ENCODE measurements at regions not wholly inside any gene's neighbourhood (a gene's known extent, or its start where the extent isn't known, plus 50 kb on each side); places are given as distances from the start of the nearest gene placed in this dataset.

- POLR2A ChIA-PET, result no interaction called here
- no peak overlapping the region for H3K4me3 ChIP-seq (replicated peaks in 1 of 2; ENCODE audit: low read depth in 1 of 2, low read length in 2 of 2)
- peaks cover 0 to 14% of the 10 kb centered on the region in 2 experiments; a peak in 2 of 4 replicates for H3K9me3 ChIP-seq (ENCODE audit: control insufficient read depth in 1 of 2, insufficient read depth in 1 of 2, low read depth in 1 of 2, low read length in 2 of 2)
- no peak for TF ChIP-seq EZH2 (IDR thresholded peaks at IDR 0.05)
- TF ChIP-seq ZFX (IDR thresholded peaks at IDR 0.05), result no peak
- no peak for TF ChIP-seq FOSL1 (IDR thresholded peaks at IDR 0.05; ENCODE audit: low read depth)
- no peak for TF ChIP-seq EZH2phosphoT487 (IDR thresholded peaks at IDR 0.05; ENCODE audit: borderline replicate concordance)
- TF ChIP-seq ELF1 (IDR thresholded peaks at IDR 0.05; ENCODE audit: borderline replicate concordance, low read depth), result no peak
- TF ChIP-seq EGR1 (IDR thresholded peaks at IDR 0.05; ENCODE audit: low read depth), result no peak
- no peak for TF ChIP-seq POLR2A (IDR thresholded peaks at IDR 0.05; ENCODE audit: borderline replicate concordance, extremely low read depth, insufficient read depth, insufficient read length)
- TF ChIP-seq MAX (IDR thresholded peaks at IDR 0.05), result no peak
- TF ChIP-seq CTCF (IDR thresholded peaks at IDR 0.05 in 2 of 3, conservative IDR thresholded peaks at IDR 0.05 in 1 of 3; ENCODE audit: borderline replicate concordance in 1 of 3, insufficient read depth in 1 of 3, low read depth in 2 of 3, low read length in 2 of 3), result no peak
- no peak for TF ChIP-seq RAD21 (IDR thresholded peaks at IDR 0.05; ENCODE audit: low read depth)
- TF ChIP-seq ZNF274 (IDR thresholded peaks at IDR 0.05; ENCODE audit: low read depth, low read length), result no peak
- TF ChIP-seq POLR2AphosphoS5 (IDR thresholded peaks at IDR 0.05; ENCODE audit: low read depth, low read length), result no peak
- TF ChIP-seq ATF3 (IDR thresholded peaks at IDR 0.05), result no peak
- no peak for TF ChIP-seq JUND (IDR thresholded peaks at IDR 0.05)
- TF ChIP-seq SIN3A (IDR thresholded peaks at IDR 0.05; ENCODE audit: low read depth), result no peak
- TF ChIP-seq YY1 (IDR thresholded peaks at IDR 0.05; ENCODE audit: extremely low read depth, insufficient replicate concordance, low read depth, low read length), result no peak
- ATAC-seq, result no peak
- H3K4me2 ChIP-seq (ENCODE audit: low read length), result no peak overlapping the region
- H3K4me1 ChIP-seq (ENCODE audit: control insufficient read depth in 1 of 2, insufficient read depth in 2 of 2, low read length in 2 of 2), result no peaks in the 10 kb centered on the region
- H3K27me3 ChIP-seq (ENCODE audit: insufficient read depth, low read length), result no peaks in the 10 kb centered on the region
- H3K27ac ChIP-seq (ENCODE audit: low read depth, low read length), result no peak overlapping the region
- DNase-seq (ENCODE audit: low read depth, low spot score), result no peak
- no peaks in the 10 kb centered on the region for H3K36me3 ChIP-seq (ENCODE audit: control insufficient read depth in 1 of 2, insufficient read depth in 2 of 2, low read length in 2 of 2)
- H3K79me2 ChIP-seq (ENCODE audit: insufficient read depth, low read length), result no peaks in the 10 kb centered on the region
- no peaks in the 10 kb centered on the region for H4K20me1 ChIP-seq (ENCODE audit: insufficient read depth)
- RAD21 ChIA-PET (ENCODE audit: low non-redundant PET in 1 of 2, low total read pairs in 2 of 2, uncharacterized antibody in 2 of 2, unreplicated experiment in 2 of 2), result no interaction called here
- no peak overlapping the region for H3K9ac ChIP-seq (ENCODE audit: low read length)
- no peak overlapping the region for H2AFZ ChIP-seq (ENCODE audit: low read depth, low read length, poor library complexity, severe bottlenecking)
- intact Hi-C loops (cut with micrococcal nuclease), result no loop called here
- CTCF ChIA-PET, result no interaction called here
- BruUV-seq (replicated peaks), result no TSS peak
- H3K9me2 ChIP-seq (ENCODE audit: insufficient read depth), result no peaks in the 10 kb centered on the region
These were observed 247.9 kb upstream of the SYT4 start for GRCh38 chr18:43525169-43525568.

All from HCT116 (cell line).